ENCODE measurements at regions not wholly inside any gene's neighbourhood (a gene's known extent, or its start where the extent isn't known, plus 50 kb on each side); places are given as distances from the start of the nearest gene placed in this dataset.
"Not testable (repeated sequence)": the region's sequence is repeated elsewhere in the genome, so short reads cannot be mapped to it uniquely, and the experiment has no call there.

GRCh38 chr5:112570708-112571444 is 151.8 kb upstream of the EPB41L4A start:
- Mint-ChIP-seq H3K36me3 (ENCODE audit: low read depth) (no peaks in the 10 kb centered on the region), H3K9me3 (no peaks in the 10 kb centered on the region), H3K27ac (no peak overlapping the region), H3K4me1 (no peaks in the 10 kb centered on the region), H3K27me3 (peaks cover 17% of the 10 kb centered on the region), H3K4me3 (no peak overlapping the region)
- intact Hi-C loops (cut with micrococcal nuclease) = no loop called here
- DNase-seq = no peak

- Mint-ChIP-seq H3K4me1 (no peaks in the 10 kb centered on the region), H3K27ac (no peak overlapping the region)
- DNase-seq = no peak
Measured at GRCh38 chr5:112573441-112573840, 154.4 kb upstream of the EPB41L4A start.

GRCh38 chr5:112574536-112574935 is 155.5 kb upstream of the EPB41L4A start:
- DNase-seq = no peak
- no peak overlapping the region for H3K4me3 Mint-ChIP-seq
- no peaks in the 10 kb centered on the region for H3K9me3 Mint-ChIP-seq
- H3K4me1 Mint-ChIP-seq = no peaks in the 10 kb centered on the region
- no peaks in the 10 kb centered on the region for H3K36me3 Mint-ChIP-seq (ENCODE audit: low read depth)
- intact Hi-C loops (cut with micrococcal nuclease) = no loop called here
- H3K27me3 Mint-ChIP-seq = peaks cover 14% of the 10 kb centered on the region
- H3K27ac Mint-ChIP-seq = no peak overlapping the region

More at GRCh38 chr5:112573441-112573840, 154.4 kb upstream of the EPB41L4A start:
- intact Hi-C loops (cut with micrococcal nuclease) = no loop called here
- peaks cover 16% of the 10 kb centered on the region for H3K27me3 Mint-ChIP-seq
- no peaks in the 10 kb centered on the region for H3K9me3 Mint-ChIP-seq
- H3K4me3 Mint-ChIP-seq = no peak overlapping the region
- no peaks in the 10 kb centered on the region for H3K36me3 Mint-ChIP-seq (ENCODE audit: low read depth)

GRCh38 chr5:112576298-112576925 is 157.3 kb upstream of the EPB41L4A start:
- Mint-ChIP-seq H3K4me1 (no peaks in the 10 kb centered on the region), H3K27ac (no peak overlapping the region), H3K9me3 (no peaks in the 10 kb centered on the region), H3K36me3 (ENCODE audit: low read depth) (no peaks in the 10 kb centered on the region), H3K27me3 (peaks cover 13% of the 10 kb centered on the region), H3K4me3 (no peak overlapping the region)
- no peak for DNase-seq
- intact Hi-C loops (cut with micrococcal nuclease) = no loop called here

- H3K27me3 Mint-ChIP-seq = no peaks in the 10 kb centered on the region
- no peaks in the 10 kb centered on the region for H3K4me1 Mint-ChIP-seq
- H3K27ac Mint-ChIP-seq = no peak overlapping the region
- H3K4me3 Mint-ChIP-seq = no peak overlapping the region
- H3K9me3 Mint-ChIP-seq = no peaks in the 10 kb centered on the region
- H3K36me3 Mint-ChIP-seq (ENCODE audit: low read depth) = no peaks in the 10 kb centered on the region
- no peak for DNase-seq
- intact Hi-C loops (cut with micrococcal nuclease) = no loop called here
Measured at GRCh38 chr5:112579599-112580170, 158.0 kb upstream of the APC start.

GRCh38 chr5:112581811-112582320 is 155.8 kb upstream of the APC start:
- H3K4me1 Mint-ChIP-seq = no peaks in the 10 kb centered on the region
- H3K27ac Mint-ChIP-seq = no peak overlapping the region
- no peak overlapping the region for H3K4me3 Mint-ChIP-seq
- no peaks in the 10 kb centered on the region for H3K9me3 Mint-ChIP-seq
- H3K36me3 Mint-ChIP-seq (ENCODE audit: low read depth) = no peaks in the 10 kb centered on the region
- H3K27me3 Mint-ChIP-seq = peaks cover 2% of the 10 kb centered on the region
- DNase-seq = no peak
- intact Hi-C loops (cut with micrococcal nuclease) = no loop called here

- intact Hi-C loops (cut with micrococcal nuclease) = no loop called here
- no peaks in the 10 kb centered on the region for H3K9me3 Mint-ChIP-seq
- no peak for DNase-seq
- H3K27me3 Mint-ChIP-seq = peaks cover 2% of the 10 kb centered on the region
- H3K4me1 Mint-ChIP-seq = no peaks in the 10 kb centered on the region
- no peak overlapping the region for H3K27ac Mint-ChIP-seq
- no peak overlapping the region for H3K4me3 Mint-ChIP-seq
- no peaks in the 10 kb centered on the region for H3K36me3 Mint-ChIP-seq (ENCODE audit: low read depth)
Measured at GRCh38 chr5:112583166-112583565, 154.5 kb upstream of the APC start.

GRCh38 chr5:112584781-112585180 is 152.9 kb upstream of the APC start:
- H3K4me3 Mint-ChIP-seq = no peak overlapping the region
- H3K9me3 Mint-ChIP-seq = no peaks in the 10 kb centered on the region
- no peaks in the 10 kb centered on the region for H3K4me1 Mint-ChIP-seq
- intact Hi-C loops (cut with micrococcal nuclease) = no loop called here
- no peak for DNase-seq
- H3K27ac Mint-ChIP-seq = no peak overlapping the region
- peaks cover 4% of the 10 kb centered on the region for H3K27me3 Mint-ChIP-seq
- no peaks in the 10 kb centered on the region for H3K36me3 Mint-ChIP-seq (ENCODE audit: low read depth)

- Mint-ChIP-seq H3K4me1 (no peaks in the 10 kb centered on the region), H3K27me3 (peaks cover 4% of the 10 kb centered on the region), H3K36me3 (ENCODE audit: low read depth) (no peaks in the 10 kb centered on the region), H3K27ac (no peak overlapping the region), H3K4me3 (no peak overlapping the region), H3K9me3 (no peaks in the 10 kb centered on the region)
- DNase-seq = no peak
- intact Hi-C loops (cut with micrococcal nuclease) = no loop called here
Measured at GRCh38 chr5:112586596-112587062, 151.1 kb upstream of the APC start.

GRCh38 chr5:112590858-112591257 is 146.8 kb upstream of the APC start:
- H3K27me3 Mint-ChIP-seq; H3K27ac Mint-ChIP-seq; H3K36me3 Mint-ChIP-seq (ENCODE audit: low read depth); H3K9me3 Mint-ChIP-seq; DNase-seq; H3K4me3 Mint-ChIP-seq; intact Hi-C loops (cut with micrococcal nuclease); H3K4me1 Mint-ChIP-seq: not testable (repeated sequence)

- Mint-ChIP-seq H3K36me3 (ENCODE audit: low read depth) (no peaks in the 10 kb centered on the region), H3K27ac (no peak overlapping the region), H3K9me3 (no peaks in the 10 kb centered on the region), H3K4me3 (no peak overlapping the region), H3K27me3 (peaks cover 5% of the 10 kb centered on the region), H3K4me1 (no peaks in the 10 kb centered on the region)
- intact Hi-C loops (cut with micrococcal nuclease) = no loop called here
- no peak for DNase-seq
Measured at GRCh38 chr5:112594095-112594850, 143.4 kb upstream of the APC start.

GRCh38 chr5:112594941-112595340 is 142.7 kb upstream of the APC start:
- intact Hi-C loops (cut with micrococcal nuclease) = no loop called here
- Mint-ChIP-seq H3K4me1 (no peaks in the 10 kb centered on the region), H3K9me3 (no peaks in the 10 kb centered on the region), H3K4me3 (no peak overlapping the region), H3K27me3 (peaks cover 5% of the 10 kb centered on the region), H3K36me3 (ENCODE audit: low read depth) (no peaks in the 10 kb centered on the region), H3K27ac (no peak overlapping the region)
- DNase-seq = no peak

- H3K27ac Mint-ChIP-seq = no peak overlapping the region
- peaks cover 3% of the 10 kb centered on the region for H3K27me3 Mint-ChIP-seq
- intact Hi-C loops (cut with micrococcal nuclease) = no loop called here
- no peak for DNase-seq
- no peaks in the 10 kb centered on the region for H3K36me3 Mint-ChIP-seq (ENCODE audit: low read depth)
- H3K4me1 Mint-ChIP-seq = no peaks in the 10 kb centered on the region
- H3K4me3 Mint-ChIP-seq = no peak overlapping the region
- no peaks in the 10 kb centered on the region for H3K9me3 Mint-ChIP-seq
Measured at GRCh38 chr5:112597831-112598230, 139.9 kb upstream of the APC start.

- H3K36me3 Mint-ChIP-seq (ENCODE audit: low read depth); H3K27ac Mint-ChIP-seq; intact Hi-C loops (cut with micrococcal nuclease); DNase-seq; H3K27me3 Mint-ChIP-seq; H3K4me3 Mint-ChIP-seq; H3K9me3 Mint-ChIP-seq; H3K4me1 Mint-ChIP-seq: not testable (repeated sequence)
Measured at GRCh38 chr5:112600510-112600909, 137.2 kb upstream of the APC start.
